ENCODE measurements at regions not wholly inside any gene's neighbourhood (a gene's known extent, or its start where the extent isn't known, plus 50 kb on each side); places are given as distances from the start of the nearest gene placed in this dataset.

DNA sequence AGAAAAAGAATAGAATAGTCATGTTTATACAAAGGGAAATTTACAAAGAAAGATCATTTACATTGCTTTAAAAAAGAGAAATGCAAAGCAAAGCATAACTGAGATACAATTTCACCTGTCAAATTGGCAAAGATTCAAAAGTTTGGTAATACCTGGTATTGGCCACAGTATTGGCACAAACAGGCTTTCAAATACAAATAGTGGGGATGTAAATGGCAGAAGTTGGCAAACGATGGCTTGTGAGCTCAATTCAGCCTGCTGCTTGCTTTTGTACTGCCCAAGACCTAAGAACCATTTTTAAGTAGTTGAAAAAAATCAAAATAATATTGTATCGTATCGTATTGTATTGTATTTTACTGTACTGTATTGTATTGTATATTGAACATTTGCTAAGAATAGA, 194.5 kb upstream of the JAG1 start:
- DNase-seq: no peak

DNA sequence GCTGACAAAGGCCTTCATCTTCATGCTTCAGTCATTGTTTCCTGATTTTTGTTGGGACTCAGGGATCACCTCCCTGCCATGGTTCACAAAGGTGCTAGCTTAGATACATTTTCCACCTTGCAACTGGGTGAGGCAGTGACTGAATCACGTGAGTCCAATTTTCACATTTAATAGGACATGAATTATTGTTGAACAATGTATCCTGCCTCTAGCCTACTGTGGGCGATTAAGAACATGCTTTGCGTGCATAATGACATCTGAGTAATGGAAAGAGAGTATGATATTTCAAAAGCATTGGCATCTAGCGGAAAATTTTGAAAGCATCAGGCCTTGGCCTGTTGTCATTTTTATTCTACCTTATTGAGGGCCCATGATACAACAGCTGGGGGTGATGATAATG, 199.2 kb upstream of the JAG1 start:
- DNase-seq: no peak

DNA sequence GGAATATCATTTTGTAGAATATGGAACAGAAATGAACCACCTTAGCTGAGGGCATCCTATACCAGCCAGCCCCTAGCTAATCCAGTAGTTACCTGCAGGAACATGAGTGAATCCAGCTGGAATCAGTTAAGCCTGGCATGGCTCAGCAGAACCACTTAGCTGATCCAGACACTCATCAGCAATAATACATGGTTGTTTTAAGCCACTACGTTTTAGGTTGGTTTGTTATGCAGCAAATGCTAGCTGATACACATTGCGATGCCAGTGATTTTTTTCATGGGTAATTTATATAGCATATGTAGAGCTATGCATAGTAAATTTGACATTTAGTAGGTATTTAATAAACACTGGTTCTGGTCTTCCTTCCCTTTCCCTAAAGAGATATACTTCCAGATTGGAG, 201.9 kb upstream of the JAG1 start:
- no peak for DNase-seq

DNA sequence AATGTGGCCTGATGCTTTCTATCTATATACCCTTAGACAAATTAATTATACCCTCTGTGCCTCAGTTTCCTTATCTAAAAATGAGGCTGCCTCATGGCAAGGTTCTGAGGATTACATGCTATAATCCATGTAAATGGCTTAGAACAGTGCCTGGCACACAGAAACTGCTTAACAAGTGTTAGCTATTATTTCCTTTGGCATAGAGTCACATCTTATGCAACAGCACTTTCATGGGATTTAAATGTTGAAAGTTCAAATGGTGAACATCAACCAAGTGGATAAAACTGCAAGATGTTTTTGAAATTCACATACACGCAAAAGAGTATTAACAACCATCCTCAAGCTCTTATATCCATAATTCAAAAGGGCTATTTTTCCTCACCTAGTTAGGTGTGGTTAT, 202.8 kb upstream of the JAG1 start:
- DNase-seq: no peak

DNA sequence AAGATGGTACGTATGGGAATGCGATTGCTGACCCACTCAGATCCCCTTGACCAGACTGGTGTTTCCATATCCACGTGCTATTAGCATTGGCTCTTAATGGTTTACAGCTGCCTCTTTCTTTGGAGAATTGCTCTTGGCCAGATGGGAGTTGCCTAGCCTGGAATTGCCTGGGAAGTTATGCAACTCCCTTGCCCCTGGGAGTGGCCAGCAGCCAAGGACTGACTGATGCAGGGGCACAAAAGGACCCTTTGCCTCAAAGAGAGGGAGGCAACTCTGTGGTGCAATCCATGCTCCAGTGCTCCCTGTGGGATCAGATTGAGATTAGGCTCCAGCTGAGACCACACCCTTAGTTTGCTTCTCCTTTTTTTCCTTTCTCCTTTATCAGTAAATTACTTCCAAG, 203.5 kb upstream of the JAG1 start:
- DNase-seq: no peak

DNA sequence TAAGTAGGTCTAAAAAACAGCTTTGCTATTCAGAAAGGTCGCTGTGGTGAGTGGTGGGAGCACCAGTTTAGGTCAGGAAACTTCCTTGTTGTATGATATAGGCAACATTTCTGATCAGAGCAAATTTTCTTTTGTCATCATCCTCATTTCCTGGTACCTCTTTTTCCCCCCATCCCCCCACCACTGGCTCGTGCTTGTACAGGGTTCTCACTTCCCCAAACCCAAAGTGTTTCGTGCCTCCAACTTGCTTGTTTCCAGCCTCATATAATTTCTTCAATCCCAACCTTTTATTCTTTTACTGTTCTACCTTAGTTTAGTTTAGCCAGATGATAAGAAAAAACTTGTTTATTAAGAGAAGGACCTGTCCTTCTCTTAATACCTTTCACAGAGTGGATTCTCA, 209.4 kb upstream of the JAG1 start:
- no peak for DNase-seq

DNA sequence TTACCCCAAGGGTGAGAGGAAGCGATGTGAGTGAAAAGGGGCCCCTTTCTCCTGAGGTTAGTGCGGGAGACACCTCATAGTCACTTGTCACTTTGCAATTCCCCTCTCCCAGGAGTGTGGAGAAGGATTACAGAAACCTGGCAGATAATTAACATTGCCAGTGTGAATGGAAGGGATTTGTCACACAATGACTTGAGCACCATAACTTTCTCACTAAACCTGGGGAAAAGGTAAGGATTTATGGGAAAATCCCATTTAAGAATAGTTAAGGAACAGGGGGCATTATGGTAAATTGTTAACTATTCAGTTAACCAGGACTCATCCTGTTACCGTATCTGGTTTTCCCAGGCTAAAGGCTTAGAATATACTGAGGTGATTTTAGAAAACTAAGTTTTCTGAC, 219.5 kb upstream of the JAG1 start:
- no peak for DNase-seq

DNA sequence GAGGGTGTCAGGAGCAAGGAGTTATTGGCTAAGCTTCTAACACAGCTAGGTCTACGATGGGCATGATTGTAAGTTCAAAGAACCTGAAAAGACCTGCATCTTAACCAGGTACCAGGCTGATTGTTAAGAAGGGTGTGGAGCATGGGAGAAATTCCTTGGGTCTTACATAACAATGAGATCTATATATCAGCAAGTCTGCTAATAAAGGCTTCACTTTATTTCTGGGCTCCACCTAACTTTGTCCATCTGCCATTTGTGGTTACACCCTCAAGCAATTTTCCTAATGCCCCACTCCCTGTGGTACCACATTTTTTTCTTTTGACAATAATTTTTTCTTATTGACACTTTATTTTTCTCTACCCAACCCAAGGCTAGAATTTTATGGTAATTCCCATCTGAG, 223.5 kb upstream of the JAG1 start:
- no peak for DNase-seq

DNA sequence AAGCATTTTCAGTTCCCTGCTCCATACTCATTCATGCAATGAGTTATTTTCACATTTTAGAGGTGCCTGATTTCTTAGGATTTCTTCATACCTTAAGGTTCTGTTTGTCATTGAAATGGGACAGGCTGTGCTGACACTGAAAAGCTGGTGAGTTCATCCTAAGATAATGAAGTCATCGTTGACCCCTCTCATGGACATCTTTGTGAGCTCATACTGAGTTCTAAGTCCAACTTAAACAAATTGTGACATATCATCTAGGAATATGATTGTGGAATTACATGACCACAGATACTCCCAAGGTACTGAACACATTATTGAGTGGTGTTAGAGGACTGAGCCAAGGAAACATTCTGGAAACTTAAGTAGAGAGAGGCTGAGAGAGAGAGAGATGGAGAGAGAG, 224.8 kb upstream of the JAG1 start:
- no peak for DNase-seq

DNA sequence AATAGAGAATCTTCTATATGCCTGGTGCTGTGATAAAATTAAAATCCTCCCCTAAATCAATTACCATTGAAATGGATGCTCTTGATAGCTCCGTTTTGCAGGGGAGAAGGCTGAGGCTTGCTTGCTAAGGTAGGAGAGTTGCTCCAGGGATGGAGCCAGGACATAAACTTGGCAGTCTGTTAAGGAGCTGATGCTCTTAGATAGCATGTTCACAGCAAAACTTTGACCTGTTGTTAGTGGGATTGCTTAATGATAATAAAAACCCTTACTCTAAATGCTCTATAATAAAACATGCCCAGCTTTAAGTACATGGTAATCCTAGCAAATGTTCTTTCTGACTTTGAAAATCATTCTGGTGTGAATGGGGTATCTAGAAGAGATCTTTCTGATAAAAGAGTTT, 228.4 kb upstream of the JAG1 start:
- no peak for DNase-seq

DNA sequence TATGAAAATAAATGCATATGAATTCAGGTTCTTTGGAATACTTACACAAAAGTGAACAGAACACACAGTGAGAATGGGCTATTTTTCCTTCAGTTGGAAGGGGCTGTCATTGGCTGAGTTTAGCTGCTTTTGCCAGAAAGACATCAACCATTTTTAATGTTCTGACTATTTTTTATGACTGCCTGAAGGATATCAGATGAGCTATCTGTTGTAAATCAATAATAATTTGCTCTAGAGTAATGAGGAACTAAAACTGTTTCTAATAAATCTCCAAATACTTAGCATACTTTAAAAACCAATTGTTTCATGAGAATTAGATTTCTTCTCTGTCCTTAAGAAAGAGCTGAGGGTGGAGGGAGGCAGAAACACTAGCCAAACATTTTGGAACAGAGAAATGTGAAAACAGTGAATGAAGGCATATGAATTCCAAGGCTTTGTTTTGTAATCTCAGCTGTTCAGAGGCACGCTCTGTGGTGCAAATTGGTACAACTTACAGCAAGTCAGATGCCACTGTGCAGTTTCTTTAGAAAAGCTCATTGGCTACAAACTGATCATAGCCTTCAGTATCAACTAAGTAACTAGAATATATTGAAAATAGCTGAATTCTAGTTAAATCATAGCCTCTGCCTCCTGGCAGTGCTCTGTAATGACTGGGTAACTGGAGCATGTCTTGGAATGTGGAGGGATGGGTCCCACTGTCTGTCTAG, 228.9 kb upstream of the JAG1 start:
- no peak for DNase-seq

DNA sequence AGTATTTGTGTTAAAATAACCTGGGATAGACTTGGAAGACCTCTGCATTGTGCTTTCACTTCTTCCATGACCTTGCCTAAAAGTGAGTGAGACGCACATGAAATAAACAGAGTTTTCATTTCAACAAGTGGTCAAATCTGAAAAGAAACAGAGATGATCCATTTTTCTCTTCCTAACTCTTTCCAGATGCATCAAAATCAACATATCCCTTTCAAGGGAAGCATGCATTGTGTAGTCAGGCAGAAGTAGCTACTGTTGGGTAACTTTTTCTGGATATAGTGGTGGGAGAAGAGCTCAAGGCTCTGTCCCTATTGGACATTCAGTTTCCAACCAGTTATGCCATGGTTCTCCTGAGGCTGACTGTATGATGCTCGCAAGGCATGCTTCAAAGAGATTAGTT, 233.0 kb upstream of the JAG1 start:
- DNase-seq: no peak

DNA sequence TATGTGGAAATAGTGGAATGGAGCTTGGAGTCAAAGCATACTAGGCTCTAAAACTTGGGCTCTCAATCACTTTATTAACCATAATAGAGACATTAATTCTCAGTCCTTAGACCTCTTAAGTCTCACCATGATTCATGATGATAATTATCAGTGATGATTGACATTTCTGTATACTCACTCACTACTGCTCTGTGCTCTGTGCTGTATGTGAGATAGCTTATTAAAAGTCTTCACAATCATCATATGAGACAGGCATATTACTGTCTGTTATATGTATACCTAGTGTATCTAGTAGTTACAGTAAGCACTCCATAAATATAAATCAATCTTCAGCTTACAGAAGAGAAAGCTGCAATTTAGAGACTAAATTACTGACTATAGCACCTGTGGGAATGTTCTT, 236.0 kb upstream of the JAG1 start:
- DNase-seq: no peak

DNA sequence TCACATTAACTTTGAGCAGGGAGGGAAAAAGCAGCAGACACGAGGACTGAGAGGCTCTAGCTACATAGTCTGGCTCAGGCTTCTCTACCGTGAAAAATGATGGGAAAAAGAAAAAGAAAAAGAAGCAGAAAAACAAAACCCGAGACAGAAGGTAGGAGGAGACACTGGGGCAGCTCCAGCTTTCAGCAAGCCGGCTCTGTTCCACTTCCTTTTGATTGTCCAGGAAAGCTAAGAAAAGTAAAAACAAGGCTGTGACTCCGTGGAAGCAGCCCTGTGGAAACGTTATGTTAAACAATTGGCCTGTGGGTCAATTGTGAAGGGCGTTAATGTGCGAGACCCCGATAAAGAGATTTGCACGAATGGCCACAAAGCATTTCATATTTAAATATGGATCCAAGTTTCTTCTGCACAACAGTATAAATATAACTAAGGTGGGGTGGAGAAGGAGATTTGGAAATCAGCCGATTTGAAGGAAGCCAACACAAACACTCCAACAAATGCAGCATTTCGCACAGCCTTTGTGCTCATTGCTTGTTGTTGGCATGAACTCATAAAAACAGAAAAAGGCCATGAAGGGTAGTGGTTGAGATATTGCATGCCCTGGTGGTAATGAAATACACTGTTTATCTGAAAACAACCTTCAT, 236.9 kb upstream of the JAG1 start:
- no peak for DNase-seq

DNA sequence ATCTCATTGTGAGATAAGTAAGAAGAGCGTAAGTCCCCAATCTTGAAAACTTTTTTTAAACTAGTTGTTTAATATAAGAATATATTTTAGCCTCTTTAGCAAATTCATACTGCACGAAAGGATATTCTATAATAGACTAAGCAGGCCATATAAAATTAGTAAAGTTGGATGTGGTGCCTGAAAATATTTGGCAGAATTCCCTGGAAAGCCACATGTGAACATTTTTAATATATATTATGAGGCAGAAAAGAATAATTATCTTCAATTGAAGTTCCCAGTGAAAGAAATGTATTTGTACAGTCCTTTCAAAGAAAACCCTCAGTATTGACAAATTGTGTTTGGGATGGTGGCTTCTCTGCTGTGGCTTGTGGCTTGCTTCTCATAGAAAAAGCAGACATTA, 237.5 kb upstream of the JAG1 start:
- DNase-seq: no peak

DNA sequence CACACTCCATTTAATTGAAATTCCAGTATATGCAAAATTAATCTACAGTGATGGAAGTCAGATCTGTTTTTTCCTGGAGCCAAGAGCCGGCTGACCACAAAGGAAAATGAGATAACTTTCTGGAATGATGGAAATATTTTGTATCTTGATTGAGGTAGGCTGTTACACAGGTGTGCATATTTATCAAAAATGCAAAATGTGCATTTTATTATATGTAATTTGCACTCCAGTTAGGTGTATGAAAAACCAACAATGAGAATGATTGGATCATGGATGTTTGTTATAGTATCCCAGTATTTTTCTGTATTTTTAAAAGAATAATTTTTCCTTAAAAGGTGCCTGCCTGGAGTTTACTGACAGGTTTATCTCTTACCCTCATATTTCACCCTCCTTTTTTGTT, 242.0 kb upstream of the JAG1 start:
- DNase-seq: no peak

DNA sequence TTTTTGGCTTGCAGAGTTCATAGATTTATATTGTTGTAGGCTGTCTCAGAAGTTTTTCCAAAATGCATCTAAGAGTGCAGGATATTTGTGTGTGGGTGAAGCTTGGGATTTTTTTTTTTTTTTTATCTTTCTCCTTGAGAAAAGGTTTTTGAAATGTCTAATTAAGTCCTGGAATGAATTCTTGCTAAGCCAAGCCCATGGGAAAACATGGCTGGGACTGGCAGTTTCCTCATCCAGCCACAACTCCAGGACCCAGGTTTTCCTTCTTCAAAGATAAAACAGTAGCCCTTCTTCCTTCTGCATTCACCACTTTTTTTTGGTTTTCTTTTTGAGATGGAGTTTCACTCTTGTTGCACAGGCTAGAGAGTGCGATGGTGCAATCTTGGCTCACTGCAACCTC, 242.5 kb upstream of the JAG1 start:
- DNase-seq: no peak

DNA sequence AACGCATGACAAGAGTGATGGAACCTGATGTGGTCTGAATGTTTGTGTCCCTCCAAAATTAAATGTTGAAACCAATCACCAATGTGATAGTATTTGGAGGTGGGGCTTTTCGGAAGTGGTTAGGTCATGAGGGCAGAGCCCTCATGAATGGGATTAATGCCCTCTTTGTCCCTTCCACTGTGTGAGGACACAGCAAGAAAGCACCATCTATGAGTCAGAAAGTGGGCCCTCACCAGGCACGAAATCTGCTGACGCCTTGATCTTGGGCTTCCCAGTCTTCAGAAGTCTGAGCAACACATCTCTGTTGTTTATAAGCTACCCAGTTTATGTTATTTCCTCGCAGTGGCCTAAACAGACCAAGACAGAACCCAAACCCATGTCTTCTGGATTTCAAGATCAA, 244.0 kb upstream of the JAG1 start:
- no peak for DNase-seq

DNA sequence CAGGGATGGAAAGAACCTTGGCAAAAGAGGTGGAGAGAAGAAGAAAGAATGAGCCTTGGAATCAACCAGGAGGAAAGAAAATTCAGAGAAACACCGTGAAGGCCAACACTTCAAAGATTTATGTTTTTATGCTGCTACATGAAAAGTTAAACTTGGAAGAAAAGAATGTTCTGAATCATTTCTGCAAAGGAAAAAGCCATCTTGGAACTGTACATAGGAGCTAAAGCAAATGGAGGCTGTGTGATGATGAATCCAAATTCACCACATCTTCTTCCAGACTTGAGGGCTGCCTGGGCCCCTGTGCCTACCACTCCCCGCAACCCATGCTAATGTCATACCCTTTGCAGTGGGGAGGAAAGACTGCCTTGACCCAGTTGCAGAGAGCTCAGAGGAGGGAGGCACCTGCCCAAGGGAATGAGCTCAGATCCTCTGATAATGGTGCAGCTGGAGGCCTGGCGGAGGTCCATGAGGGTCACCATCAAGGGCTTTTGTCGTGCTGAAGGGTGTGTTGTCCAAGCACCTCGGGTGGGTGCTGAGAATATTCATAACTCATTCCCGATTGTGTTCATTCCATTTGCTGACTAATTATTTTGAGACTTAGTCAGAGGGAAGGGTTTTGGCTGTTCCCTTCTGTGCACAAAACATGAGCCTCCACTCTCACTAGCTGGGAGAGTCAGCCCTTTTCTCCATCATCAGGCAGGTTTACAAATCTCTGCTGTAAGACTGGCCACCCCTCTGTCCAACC, 245.8 kb upstream of the JAG1 start:
- no peak for DNase-seq

DNA sequence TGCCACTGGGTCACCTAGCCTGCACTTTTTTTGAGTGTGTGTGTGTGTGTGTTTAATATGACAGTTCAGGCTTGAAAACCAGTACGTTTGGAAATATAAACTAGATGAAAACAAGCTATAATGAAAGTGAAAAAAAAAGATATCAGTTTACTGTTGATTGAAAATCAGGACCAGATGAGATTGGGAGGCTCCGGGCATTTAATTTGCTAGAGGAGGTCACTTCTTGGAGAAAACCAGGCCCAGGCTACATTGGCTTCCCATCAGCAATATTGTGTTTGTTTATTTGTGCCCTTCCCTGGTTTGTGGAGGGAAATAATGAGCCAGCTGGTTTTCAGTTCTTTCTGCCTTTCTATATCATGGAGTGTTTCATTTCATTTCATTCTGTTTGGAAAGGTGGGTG, 246.6 kb upstream of the JAG1 start:
- DNase-seq: no peak

DNA sequence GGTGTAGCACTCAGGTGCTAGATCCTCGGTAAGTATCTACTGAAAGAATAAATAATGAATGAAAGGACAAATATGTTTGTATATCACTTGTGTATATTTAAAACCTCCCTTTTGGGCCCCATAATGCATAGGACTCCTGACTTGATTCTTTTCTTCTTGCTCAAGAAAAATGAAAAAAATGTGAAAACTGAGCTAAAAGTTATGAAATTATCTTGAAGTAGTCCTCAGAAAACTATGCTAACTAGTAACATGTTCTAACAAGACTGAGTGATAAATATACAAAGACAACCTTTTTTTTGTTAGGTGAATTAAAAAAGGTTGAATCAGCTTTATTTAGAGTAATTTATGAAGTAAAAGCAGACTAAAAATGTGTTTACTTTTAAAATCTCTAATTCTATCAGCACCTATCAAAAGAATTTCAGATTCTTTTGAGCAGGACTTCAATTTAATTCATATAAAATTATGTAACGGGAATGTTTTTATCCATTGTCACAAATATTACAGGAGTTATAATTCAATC, 247.8 kb upstream of the JAG1 start:
- no peak for DNase-seq

DNA sequence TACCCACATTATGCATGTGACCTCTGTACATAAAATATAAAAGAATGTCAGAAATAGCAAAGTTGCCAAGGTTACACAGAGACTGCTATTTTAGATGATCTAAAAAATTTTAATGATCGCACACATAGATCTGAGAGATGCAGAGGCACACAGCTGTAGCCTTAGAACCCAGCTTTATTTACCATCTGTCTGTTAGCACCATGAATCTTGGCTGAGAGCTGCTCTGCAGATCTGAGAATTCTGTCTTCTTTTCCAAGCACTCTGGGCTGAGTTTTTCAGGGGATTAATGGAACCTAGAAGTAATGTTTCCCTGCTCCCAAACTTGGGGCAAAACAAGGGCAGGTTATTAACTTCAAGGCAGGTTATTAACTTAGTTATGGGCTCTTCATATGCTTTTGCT, 248.7 kb upstream of the JAG1 start:
- DNase-seq: no peak

DNA sequence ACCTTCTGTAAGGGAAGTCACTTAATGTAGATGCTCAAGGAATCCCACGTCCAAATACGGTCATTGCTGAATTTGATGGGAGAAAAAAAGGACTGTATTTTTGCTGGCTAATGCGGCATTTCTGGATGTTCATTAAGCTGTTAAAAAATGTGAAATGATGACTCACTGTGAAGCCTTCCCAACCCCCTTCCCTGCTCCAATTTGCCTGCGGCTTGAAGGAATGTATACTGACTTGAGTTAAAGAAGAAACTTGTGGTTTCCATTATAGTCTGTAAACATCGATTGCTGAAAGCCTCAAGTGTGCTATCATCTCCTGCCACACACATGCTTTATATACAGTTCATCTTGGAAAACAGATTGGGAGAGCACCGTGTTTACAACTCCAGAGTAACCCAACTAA, 249.1 kb upstream of the JAG1 start:
- DNase-seq: no peak

DNA sequence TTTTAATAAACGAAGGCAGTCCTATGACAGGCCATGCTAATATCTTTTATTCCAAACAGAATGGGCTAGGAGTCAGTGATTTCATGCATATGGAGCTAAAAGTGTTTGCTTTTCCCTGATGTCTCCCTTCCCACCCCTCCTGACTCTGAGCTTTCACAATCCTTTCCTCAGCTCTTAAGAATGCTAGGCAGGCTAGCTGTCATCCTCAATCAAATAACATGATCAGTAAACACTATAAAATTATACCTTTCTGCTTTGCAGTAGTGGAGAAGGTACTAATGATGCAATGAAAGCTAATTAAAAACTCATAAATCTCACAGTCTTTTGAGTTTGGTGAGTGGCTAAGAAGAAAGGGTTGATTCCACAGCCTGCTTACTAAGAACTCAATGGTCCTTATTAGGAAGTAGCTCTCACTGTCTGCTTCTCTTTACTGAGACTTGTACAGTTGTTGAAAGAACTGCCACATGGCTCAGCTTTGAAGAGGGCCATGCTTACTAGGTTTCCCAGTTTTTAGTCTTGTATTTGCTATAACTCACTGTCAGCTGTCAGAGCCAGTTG, 250.9 kb upstream of the JAG1 start:
- no peak for DNase-seq

All from activated CD4-positive, alpha-beta T cell treated with anti-CD3 and anti-CD28 coated beads, Interleukin-2, amount 50 U/mL, for 16 hours (primary cell).